ENCODE measurements at regions not wholly inside any gene's neighbourhood (a gene's known extent, or its start where the extent isn't known, plus 50 kb on each side); places are given as distances from the start of the nearest gene placed in this dataset.
"Not testable (repeated sequence)": the region's sequence is repeated elsewhere in the genome, so short reads cannot be mapped to it uniquely, and the experiment has no call there.

DNA sequence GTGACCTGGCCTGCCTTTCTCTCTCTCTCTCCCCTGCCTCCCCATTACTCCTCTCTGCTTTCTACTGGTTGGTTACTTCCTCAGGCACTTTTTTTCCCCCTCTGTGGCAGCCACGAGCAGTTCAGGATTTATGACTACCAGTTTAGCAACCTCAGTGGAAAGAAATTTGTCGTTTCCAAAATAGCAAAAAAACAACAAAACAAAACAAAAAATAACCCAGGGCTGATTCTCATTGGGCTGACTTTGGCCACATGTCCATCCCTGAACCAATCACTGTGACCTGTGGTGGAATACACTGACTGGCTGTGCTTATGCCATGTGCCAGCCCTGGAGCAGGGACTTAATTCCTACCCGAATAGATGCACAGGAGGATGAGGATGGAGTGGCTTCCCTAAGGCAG is 137.4 kb downstream of the TFAP2C start:
- no peaks in the 10 kb centered on the region for H3K4me1 ChIP-seq (ENCODE audit: control insufficient read depth, insufficient read depth, low read length, unreplicated experiment)
- no peaks in the 10 kb centered on the region for H3K79me2 ChIP-seq (ENCODE audit: control insufficient read depth, insufficient read depth, low read length, unreplicated experiment)
- no peaks in the 10 kb centered on the region for H3K27me3 ChIP-seq (ENCODE audit: insufficient read depth, low read length)
- H3K4me3 ChIP-seq (ENCODE audit: low read depth, low read length), result no peak overlapping the region
- H3K36me3 ChIP-seq (ENCODE audit: insufficient read depth, low read length), result no peaks in the 10 kb centered on the region
- H3K27ac ChIP-seq (ENCODE audit: low read depth, low read length), result no peak overlapping the region
- H2AFZ ChIP-seq (ENCODE audit: low read length, unreplicated experiment), result no peak overlapping the region

DNA sequence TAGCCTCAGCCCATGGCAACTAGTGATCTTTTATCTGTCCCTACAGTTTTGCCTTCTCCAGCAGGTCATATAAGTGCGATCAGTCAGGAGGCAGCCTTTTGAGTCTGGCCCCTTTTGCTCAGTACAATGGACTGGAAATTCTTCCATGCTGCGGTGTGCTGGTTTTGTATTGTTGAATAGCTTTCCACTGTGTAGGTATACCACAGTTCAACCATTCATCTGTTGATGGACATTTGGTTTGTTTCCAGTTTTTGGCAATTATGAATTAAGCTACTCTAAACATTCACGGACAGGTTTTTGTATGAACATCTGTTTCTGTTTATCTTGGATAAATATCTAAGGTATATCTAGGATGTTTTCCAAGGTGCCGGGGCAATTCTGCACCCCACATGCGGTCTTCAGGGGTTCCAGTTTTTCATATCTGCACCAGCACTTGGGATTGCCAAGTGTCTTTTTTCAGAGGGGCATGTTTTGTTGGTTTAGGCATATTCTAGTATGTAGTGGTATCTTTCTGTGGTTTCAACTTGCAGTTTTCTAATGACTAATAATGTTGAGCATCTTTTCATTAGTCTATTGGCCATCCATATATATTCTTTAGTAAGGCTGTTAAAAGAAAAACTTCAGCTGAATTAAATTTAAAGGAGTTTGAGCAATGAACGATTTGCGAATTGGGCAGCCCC is 141.0 kb downstream of the TFAP2C start:
- Histone ChIP-seq H3K79me2 (ENCODE audit: control insufficient read depth, insufficient read depth, low read length, unreplicated experiment) (no peaks in the 10 kb centered on the region), H2AFZ (ENCODE audit: low read length, unreplicated experiment) (no peak overlapping the region), H3K4me3 (ENCODE audit: low read depth, low read length) (no peak overlapping the region), H3K4me1 (ENCODE audit: control insufficient read depth, insufficient read depth, low read length, unreplicated experiment) (no peaks in the 10 kb centered on the region), H3K36me3 (ENCODE audit: insufficient read depth, low read length) (no peaks in the 10 kb centered on the region), H3K27me3 (ENCODE audit: insufficient read depth, low read length) (no peaks in the 10 kb centered on the region), H3K27ac (ENCODE audit: low read depth, low read length) (no peak overlapping the region)

DNA sequence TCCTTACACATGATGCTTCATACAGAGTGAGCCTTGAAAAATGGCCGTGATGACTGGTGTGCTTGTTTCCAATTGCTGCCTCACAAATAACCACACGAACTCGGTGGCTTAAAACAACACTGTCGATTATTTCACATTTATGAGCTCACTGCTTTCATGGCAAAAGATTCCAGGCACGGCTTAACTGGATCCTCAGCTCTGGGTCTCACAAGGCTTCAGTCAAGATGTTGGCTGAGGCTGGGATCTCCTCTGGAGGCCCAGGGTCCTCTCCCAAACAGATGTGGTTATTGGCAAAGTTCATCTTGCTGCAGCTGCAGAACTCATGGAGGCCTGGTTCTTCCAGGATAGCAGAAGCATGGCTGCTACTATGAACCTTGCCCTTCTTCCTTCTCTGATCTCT is 144.6 kb downstream of the TFAP2C start:
- no peak overlapping the region for H2AFZ ChIP-seq (ENCODE audit: low read length, unreplicated experiment)
- no peaks in the 10 kb centered on the region for H3K27me3 ChIP-seq (ENCODE audit: insufficient read depth, low read length)
- H3K79me2 ChIP-seq (ENCODE audit: control insufficient read depth, insufficient read depth, low read length, unreplicated experiment), result no peaks in the 10 kb centered on the region
- no peaks in the 10 kb centered on the region for H3K36me3 ChIP-seq (ENCODE audit: insufficient read depth, low read length)
- H3K4me1 ChIP-seq (ENCODE audit: control insufficient read depth, insufficient read depth, low read length, unreplicated experiment), result peaks cover 2% of the 10 kb centered on the region
- no peak overlapping the region for H3K4me3 ChIP-seq (ENCODE audit: low read depth, low read length)
- H3K27ac ChIP-seq (ENCODE audit: low read depth, low read length), result no peak overlapping the region

DNA sequence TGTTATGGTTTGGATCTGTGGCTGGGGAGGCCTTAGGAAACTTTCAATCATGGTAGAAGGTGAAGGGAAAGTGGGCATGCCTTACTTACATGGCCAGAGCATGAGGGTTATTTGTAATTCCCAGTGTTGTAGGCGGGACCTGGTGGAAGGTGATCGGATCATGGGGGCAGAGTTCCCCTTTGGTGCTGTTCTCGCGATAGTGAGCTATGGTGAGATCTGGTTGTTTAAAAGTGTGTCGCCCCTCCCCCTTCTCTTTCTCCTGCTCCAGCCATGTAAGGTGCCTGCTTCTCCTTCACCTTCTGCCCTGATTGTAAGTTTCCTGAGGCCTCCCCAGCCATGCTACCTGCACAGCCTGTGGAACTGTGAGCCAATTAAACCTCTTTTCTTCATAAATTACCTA is 145.8 kb downstream of the TFAP2C start:
- Histone ChIP-seq H3K79me2 (ENCODE audit: control insufficient read depth, insufficient read depth, low read length, unreplicated experiment) (no peaks in the 10 kb centered on the region), H3K4me3 (ENCODE audit: low read depth, low read length) (no peak overlapping the region), H3K27me3 (ENCODE audit: insufficient read depth, low read length) (no peaks in the 10 kb centered on the region), H3K36me3 (ENCODE audit: insufficient read depth, low read length) (no peaks in the 10 kb centered on the region), H3K4me1 (ENCODE audit: control insufficient read depth, insufficient read depth, low read length, unreplicated experiment) (peaks cover 8% of the 10 kb centered on the region), H3K27ac (ENCODE audit: low read depth, low read length) (no peak overlapping the region), H2AFZ (ENCODE audit: low read length, unreplicated experiment) (no peak overlapping the region)

DNA sequence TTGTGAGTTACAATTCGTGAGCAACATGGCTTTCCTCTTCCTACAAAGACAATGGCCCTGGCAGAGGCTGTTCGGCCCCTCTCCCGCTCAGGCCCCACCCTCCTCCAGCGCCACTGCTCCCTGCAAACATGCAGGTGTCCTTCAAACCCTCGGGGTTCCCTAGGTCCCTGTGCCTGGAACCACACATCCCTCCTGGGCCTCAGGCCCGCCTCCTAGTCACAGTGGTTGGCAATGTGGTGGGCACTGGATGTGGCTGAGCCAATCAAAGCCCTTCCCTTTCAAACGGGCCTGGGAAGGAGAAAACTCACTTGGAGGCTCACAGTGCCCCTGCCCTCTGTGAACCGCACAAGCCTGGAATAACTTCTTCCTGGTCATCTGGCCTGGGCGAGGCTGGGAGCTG is 147.2 kb downstream of the TFAP2C start:
- Histone ChIP-seq H3K27me3 (ENCODE audit: insufficient read depth, low read length) (no peaks in the 10 kb centered on the region), H3K27ac (ENCODE audit: low read depth, low read length) (no peak overlapping the region), H3K79me2 (ENCODE audit: control insufficient read depth, insufficient read depth, low read length, unreplicated experiment) (no peaks in the 10 kb centered on the region), H3K36me3 (ENCODE audit: insufficient read depth, low read length) (no peaks in the 10 kb centered on the region), H3K4me1 (ENCODE audit: control insufficient read depth, insufficient read depth, low read length, unreplicated experiment) (peaks cover 16% of the 10 kb centered on the region), H2AFZ (ENCODE audit: low read length, unreplicated experiment) (no peak overlapping the region), H3K4me3 (ENCODE audit: low read depth, low read length) (no peak overlapping the region)

DNA sequence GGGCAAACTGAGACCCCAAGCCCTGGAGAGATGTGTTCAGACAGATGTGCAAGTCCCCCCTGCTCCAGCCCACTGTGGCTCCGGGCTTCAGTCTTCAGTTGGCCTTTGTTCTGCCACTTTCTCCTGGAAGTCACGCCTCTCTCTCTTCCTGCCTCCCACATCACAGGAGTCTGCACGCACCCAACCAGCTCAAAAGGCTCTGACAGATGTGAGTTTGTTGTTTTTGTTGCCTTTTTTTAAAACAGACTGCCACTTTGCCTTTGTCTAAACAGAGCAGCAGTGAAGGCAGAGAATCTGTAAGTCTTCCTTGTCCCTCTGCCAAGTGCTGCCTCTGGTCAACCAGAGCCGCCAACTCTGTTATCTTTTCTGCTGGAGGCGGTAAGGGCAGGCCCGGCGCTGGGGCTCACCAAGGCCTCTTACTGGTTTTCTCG is 149.7 kb downstream of the TFAP2C start:
- H3K36me3 ChIP-seq (ENCODE audit: insufficient read depth, low read length), result no peaks in the 10 kb centered on the region
- peak overlapping the region; percentile 12 for H2AFZ ChIP-seq (ENCODE audit: low read length, unreplicated experiment)
- H3K27me3 ChIP-seq (ENCODE audit: insufficient read depth, low read length), result no peaks in the 10 kb centered on the region
- H3K79me2 ChIP-seq (ENCODE audit: control insufficient read depth, insufficient read depth, low read length, unreplicated experiment), result no peaks in the 10 kb centered on the region
- H3K4me3 ChIP-seq (ENCODE audit: low read depth, low read length), result no peak overlapping the region
- no peak overlapping the region for H3K27ac ChIP-seq (ENCODE audit: low read depth, low read length)
- peaks cover 21% of the 10 kb centered on the region for H3K4me1 ChIP-seq (ENCODE audit: control insufficient read depth, insufficient read depth, low read length, unreplicated experiment)

DNA sequence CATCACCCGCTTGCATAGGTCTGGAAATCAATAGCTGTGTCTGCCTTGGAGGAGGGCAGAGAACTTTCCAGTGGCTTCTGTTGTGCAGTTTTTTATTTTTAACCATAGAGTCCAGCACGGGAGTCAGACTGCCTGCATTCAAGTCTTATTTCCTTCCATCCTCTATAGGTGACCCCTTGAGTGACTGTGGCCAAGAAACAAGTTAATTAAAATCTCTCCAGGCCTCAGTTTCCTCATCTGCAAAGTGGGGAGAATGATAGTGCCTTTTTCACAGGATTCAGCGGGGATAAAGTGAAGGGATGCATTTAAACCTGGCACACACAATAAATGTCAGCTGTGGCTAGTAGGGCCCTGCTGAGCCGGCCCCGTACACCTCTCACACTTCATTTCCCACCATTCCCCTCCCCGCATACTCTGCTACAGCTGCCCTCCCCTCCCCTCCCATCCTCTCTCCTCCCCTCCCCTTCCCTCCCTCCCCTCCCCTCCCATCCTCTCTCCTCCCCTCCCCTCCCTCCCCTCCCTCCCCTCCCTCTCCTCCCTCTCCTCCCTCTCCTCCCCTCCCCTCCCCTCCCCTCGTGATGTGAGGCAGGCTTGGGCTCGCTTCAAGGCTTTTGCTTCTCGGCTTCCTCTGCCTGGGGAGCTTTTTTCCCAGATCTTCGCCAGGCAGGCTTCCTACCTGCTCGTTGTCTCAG is 150.5 kb downstream of the TFAP2C start:
- H3K79me2 ChIP-seq (ENCODE audit: control insufficient read depth, insufficient read depth, low read length, unreplicated experiment), result no peaks in the 10 kb centered on the region
- H3K36me3 ChIP-seq (ENCODE audit: insufficient read depth, low read length), result no peaks in the 10 kb centered on the region
- H3K4me3 ChIP-seq (ENCODE audit: low read depth, low read length), result no peak overlapping the region
- no peak overlapping the region for H3K27ac ChIP-seq (ENCODE audit: low read depth, low read length)
- H3K4me1 ChIP-seq (ENCODE audit: control insufficient read depth, insufficient read depth, low read length, unreplicated experiment), result peaks cover 21% of the 10 kb centered on the region
- no peaks in the 10 kb centered on the region for H3K27me3 ChIP-seq (ENCODE audit: insufficient read depth, low read length)
- no peak overlapping the region for H2AFZ ChIP-seq (ENCODE audit: low read length, unreplicated experiment)

DNA sequence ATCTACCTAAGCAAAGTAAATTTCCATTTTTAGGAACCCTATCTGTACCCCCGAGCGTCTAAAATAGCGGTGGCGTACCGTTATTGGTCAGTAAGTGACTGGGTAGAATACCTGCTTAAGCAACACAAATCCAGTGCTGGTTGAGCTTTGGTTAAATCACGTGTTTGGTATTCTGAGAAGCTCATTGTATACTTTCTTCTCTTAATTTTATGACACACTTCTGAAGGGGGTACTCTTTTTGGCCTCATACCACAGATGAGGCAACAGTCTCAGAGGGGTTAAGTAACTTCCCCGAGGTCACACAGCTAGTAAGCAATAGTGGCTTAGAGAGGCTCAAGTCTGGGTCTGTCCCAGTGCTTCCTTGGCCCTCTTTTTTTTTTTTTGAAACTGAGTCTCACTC is 151.2 kb downstream of the TFAP2C start:
- Histone ChIP-seq H3K4me3 (ENCODE audit: low read depth, low read length) (no peak overlapping the region), H3K4me1 (ENCODE audit: control insufficient read depth, insufficient read depth, low read length, unreplicated experiment) (peaks cover 21% of the 10 kb centered on the region), H3K79me2 (ENCODE audit: control insufficient read depth, insufficient read depth, low read length, unreplicated experiment) (no peaks in the 10 kb centered on the region), H2AFZ (ENCODE audit: low read length, unreplicated experiment) (no peak overlapping the region), H3K27me3 (ENCODE audit: insufficient read depth, low read length) (no peaks in the 10 kb centered on the region), H3K36me3 (ENCODE audit: insufficient read depth, low read length) (no peaks in the 10 kb centered on the region), H3K27ac (ENCODE audit: low read depth, low read length) (peak overlapping the region; percentile 10; the same call in 1 of the 2 replicates)

DNA sequence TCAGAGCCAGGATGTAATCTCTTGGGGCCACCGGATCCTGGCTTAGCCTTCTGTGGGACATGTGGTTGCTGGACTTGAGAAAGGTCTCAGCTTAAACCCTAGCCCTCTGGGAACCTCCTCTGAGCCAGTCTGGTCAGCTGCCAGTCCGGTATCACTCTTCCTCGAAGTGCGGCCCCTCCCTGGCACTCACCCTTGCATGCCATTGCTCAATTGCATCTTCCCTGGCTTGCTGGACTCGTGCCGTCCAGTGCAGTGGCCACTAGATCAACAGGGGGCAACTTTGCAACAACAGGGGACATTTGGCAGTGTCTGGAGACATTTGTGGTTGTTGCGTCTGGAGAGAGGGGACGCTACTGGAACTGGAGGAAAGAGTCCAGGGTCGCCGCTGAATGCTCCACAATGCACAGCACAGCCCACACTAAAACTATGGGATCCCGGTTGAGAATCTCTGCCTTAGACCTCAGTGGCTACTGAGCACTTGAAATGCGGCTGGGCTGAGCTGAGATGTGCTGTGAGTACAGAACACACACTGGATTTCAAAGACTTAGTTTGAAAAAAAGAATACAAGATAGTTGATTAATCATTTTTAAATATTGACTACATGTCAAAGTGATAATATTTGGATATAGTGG is 152.1 kb downstream of the TFAP2C start:
- H2AFZ ChIP-seq (ENCODE audit: low read length, unreplicated experiment), result no peak overlapping the region
- peak overlapping the region; percentile 11 for H3K27ac ChIP-seq (ENCODE audit: low read depth, low read length)
- no peak overlapping the region for H3K4me3 ChIP-seq (ENCODE audit: low read depth, low read length)
- no peaks in the 10 kb centered on the region for H3K27me3 ChIP-seq (ENCODE audit: insufficient read depth, low read length)
- no peaks in the 10 kb centered on the region for H3K79me2 ChIP-seq (ENCODE audit: control insufficient read depth, insufficient read depth, low read length, unreplicated experiment)
- peaks cover 21% of the 10 kb centered on the region for H3K4me1 ChIP-seq (ENCODE audit: control insufficient read depth, insufficient read depth, low read length, unreplicated experiment)
- no peaks in the 10 kb centered on the region for H3K36me3 ChIP-seq (ENCODE audit: insufficient read depth, low read length)

DNA sequence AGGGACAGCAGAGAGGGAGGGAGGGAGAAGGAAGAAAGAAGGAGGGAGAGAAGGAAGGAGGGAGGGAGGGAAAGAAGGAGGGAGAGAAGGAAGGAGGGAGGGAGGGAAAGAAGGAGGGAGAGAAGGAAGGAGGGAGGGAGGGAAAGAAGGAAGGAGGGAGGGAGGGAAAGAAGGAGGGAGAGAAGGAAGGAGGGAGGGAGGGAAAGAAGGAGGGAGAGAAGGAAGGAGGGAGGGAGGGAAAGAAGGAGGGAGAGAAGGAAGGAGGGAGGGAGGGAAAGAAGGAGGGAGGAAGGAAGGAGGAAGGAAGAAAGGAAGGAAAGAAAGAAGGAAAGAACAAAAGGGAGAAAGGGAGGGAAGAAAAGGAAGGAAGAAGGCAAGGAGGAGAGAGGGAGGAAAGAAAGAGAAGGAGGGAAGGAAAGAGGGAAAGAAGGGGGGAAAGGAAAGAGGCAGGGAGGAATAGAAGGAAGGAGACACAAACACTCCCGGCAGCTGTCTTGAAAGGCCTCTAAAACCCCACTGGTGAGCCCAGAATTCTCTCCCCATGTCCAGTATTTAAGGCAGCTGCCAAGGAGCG is 153.0 kb downstream of the TFAP2C start:
- H3K27ac ChIP-seq (ENCODE audit: low read depth, low read length); H3K79me2 ChIP-seq (ENCODE audit: control insufficient read depth, insufficient read depth, low read length, unreplicated experiment); H2AFZ ChIP-seq (ENCODE audit: low read length, unreplicated experiment); H3K27me3 ChIP-seq (ENCODE audit: insufficient read depth, low read length); H3K4me3 ChIP-seq (ENCODE audit: low read depth, low read length); H3K36me3 ChIP-seq (ENCODE audit: insufficient read depth, low read length): not testable (repeated sequence)
- peaks cover 21% of the 10 kb centered on the region for H3K4me1 ChIP-seq (ENCODE audit: control insufficient read depth, insufficient read depth, low read length, unreplicated experiment)

Measured in ACC112 (cell line).